ENCODE measurements at regions not wholly inside any gene's neighbourhood (a gene's known extent, or its start where the extent isn't known, plus 50 kb on each side); places are given as distances from the start of the nearest gene placed in this dataset.
A peak's percentile ranks its signal among the peaks of the same experiment; 100 is the strongest.

DNA sequence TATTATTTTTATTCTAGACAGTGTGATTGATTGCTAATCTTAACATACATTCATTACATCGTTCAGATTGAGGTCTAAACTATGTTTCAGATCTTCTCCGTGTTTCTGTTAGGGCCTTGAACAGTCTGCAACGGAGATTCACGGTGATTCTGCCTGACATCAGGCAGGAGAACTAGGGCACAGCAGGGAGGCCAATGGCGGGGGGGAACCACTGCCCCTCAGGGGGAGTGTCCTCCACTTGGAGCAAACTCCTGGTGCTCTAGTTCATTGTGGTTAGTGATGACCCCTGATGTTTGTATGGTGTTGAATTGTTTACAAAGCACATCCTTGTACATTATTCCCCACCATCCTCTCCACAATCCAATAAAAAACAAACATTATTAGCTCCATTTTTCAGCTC, 173.5 kb downstream of the ZNF608 start:
- TF ChIP-seq ZFX (IDR thresholded peaks at IDR 0.05) (no peak), CTCF (conservative IDR thresholded peaks at IDR 0.05) (no peak)
- peak overlapping the region; percentile 26; the same call in 1 of the 2 replicates for H3K27ac ChIP-seq

GRCh38 chr5:124570285-124571035, 176.0 kb downstream of the ZNF608 start:
- no peak for TF ChIP-seq CTCF (conservative IDR thresholded peaks at IDR 0.05)
- TF ChIP-seq ZFX (IDR thresholded peaks at IDR 0.05), result no peak
- H3K27ac ChIP-seq, result no peak overlapping the region

DNA sequence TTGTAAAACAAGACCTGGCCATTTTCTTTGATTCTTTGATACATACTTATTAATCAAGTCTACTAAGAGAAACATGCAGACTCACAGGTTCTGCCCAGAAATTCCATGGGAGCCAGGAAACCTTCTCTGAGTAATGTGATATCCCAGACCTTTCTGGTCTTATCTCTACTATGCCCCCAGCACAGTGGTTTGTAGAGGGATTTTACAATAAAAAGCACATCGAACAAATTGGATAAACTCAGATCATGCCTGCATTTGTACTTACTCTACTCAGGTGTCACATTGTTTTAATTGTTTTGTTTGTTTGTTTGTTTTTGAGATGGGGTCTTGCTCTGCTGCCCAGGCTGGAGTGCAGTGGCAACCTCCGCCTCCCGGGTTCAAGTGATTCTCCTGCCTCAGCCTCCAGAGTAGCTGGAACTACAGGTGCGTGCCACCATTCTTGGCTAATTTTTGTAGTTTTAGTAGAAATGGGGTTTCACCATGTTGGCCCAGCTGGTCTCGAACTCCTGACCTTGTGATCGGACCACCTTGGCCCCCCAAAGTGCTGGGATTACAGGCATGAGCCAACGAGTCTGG, 179.5 kb downstream of the ZNF608 start:
- no peak overlapping the region for H3K27ac ChIP-seq
- TF ChIP-seq CTCF (conservative IDR thresholded peaks at IDR 0.05), result no peak
- TF ChIP-seq ZFX (IDR thresholded peaks at IDR 0.05), result no peak

DNA sequence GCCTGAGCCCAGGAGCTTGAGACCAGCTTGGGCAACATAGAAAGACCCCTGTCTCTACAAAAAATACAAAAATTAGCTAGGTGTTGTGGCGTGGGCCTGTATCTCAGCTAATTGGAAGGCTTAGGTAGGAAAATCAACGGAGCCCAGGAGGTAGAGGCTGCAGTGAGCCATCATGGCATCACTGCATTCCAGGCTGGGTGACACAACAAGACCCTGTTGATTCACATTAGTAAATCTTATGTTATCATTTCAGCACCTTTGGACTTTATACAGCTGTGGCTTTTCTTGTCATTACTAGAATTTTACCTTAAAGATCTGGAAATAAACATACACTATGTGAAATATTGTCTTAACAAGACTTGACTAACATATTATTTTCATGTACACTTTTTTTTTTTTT, 185.0 kb downstream of the ZNF608 start:
- H3K27ac ChIP-seq, result no peak overlapping the region
- TF ChIP-seq ZFX (IDR thresholded peaks at IDR 0.05), result no peak
- no peak for TF ChIP-seq CTCF (conservative IDR thresholded peaks at IDR 0.05)

- TF ChIP-seq ZFX (IDR thresholded peaks at IDR 0.05) (no peak), CTCF (conservative IDR thresholded peaks at IDR 0.05) (no peak)
Measured at GRCh38 chr5:124560370-124560769, 186.1 kb downstream of the ZNF608 start.

DNA sequence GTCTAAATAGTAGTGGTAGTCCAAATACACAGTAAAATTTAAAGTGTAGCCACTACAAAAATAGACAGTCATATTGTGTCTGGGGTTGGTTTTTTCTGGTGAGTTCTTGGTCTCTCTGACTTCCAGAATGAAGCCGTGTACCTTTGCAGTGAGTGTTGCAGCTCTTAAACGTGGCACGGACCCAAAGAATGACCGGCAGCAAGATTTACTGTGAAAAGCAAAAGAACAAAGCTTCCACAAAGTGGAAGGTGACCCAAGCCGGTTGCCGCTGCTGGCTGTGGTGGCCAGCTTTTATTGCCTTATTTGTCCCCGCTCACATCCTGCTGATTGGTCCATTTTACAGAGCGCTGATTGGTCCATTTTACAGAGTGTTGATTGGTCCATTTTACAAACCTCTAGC, 188.7 kb downstream of the ZNF608 start:
- TF ChIP-seq ZFX (IDR thresholded peaks at IDR 0.05), result no peak
- no peak for TF ChIP-seq CTCF (conservative IDR thresholded peaks at IDR 0.05)

More at GRCh38 chr5:124560370-124560769, 186.1 kb downstream of the ZNF608 start:
- H3K27ac ChIP-seq, result no peak overlapping the region

DNA sequence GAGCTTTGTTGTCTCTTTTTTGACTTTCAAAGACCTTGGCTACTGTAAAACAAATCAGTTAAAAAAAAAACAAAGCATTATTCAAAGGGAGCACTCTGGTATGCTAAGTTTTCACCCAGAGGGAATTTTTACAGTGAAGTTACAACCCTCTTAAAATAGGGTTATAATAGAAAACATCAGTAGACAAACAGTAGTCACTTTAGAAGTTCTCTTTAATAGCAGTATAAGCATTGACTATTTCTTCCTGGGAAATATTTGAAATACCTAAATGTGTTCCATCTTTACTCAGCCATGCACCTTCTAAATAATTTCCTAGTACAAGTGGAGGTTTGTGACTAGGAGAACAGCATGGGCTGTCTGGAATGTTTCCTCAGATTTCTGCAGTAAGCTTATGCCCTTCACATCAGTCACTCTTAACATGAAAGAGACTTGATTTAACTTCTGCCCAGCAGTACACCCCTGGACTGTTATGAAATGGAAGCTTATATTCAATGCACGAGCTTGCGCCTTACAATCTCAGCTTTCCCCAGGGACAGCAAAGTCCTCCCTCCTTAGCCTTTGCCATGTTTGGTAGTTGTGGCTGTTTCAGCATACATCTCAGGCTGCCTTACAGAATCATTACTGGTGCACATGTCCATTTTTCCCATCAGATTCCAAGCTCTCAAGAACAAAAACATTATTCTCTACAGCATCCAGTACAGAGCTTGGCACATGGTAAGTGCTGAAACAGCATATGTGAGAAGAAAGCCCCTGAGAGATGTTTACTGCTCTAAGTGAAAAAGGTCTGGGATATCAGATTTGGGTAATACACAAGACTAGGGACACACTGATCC, 191.5 kb downstream of the ZNF608 start:
- TF ChIP-seq CTCF (conservative IDR thresholded peaks at IDR 0.05) (no peak), ZFX (IDR thresholded peaks at IDR 0.05) (no peak)
- no peak overlapping the region for H3K27ac ChIP-seq

More for the DNA sequence above, 188.7 kb downstream of the ZNF608 start:
- H3K27ac ChIP-seq, result no peak overlapping the region
